HT1080 (cell line): ENCODE measurements at regions not wholly inside any gene's neighbourhood (a gene's known extent, or its start where the extent isn't known, plus 50 kb on each side); places are given as distances from the start of the nearest gene placed in this dataset.
"Not testable (repeated sequence)": the region's sequence is repeated elsewhere in the genome, so short reads cannot be mapped to it uniquely, and the experiment has no call there.

Experiments
- DNase-seq: peaks from one replicate; pipeline ENCODE4 v3.0.0-alpha.2; 2015; ENCODE audit warnings: low read depth

- peak; percentile 74 for DNase-seq
These were observed 575.3 kb downstream of the IPMK start for GRCh38 chr10:57692255-57692980.

GRCh38 chr10:57689596-57690297, 577.9 kb downstream of the IPMK start:
- no peak for DNase-seq

GRCh38 chr10:57679916-57680315, 587.8 kb downstream of the IPMK start:
- DNase-seq = no peak

- no peak for DNase-seq
These were observed 592.6 kb downstream of the IPMK start for GRCh38 chr10:57675125-57675524.

- DNase-seq = no peak
These were observed 594.2 kb downstream of the IPMK start for GRCh38 chr10:57673446-57673960.

- DNase-seq = peak; percentile 32
These were observed 602.9 kb downstream of the IPMK start for GRCh38 chr10:57664815-57665214.

GRCh38 chr10:57663401-57663800, 604.3 kb downstream of the IPMK start:
- no peak for DNase-seq

GRCh38 chr10:57661206-57661605, 606.5 kb downstream of the IPMK start:
- DNase-seq = no peak

- peak; percentile 56 for DNase-seq
These were observed 610.4 kb downstream of the IPMK start for GRCh38 chr10:57657164-57657765.

GRCh38 chr10:57654856-57655255, 612.8 kb downstream of the IPMK start:
- DNase-seq = no peak

- not testable (repeated sequence) for DNase-seq
These were observed 622.6 kb downstream of the IPMK start for GRCh38 chr10:57645108-57645507.

GRCh38 chr10:57638411-57638810, 629.3 kb downstream of the IPMK start:
- DNase-seq = no peak

- no peak for DNase-seq
These were observed 639.0 kb downstream of the IPMK start for GRCh38 chr10:57628592-57629284.

- DNase-seq = no peak
These were observed 640.0 kb downstream of the IPMK start for GRCh38 chr10:57627642-57628178.

GRCh38 chr10:57624856-57625592, 642.7 kb downstream of the IPMK start:
- DNase-seq = peak; percentile 4

- DNase-seq = no peak
These were observed 643.6 kb downstream of the IPMK start for GRCh38 chr10:57624066-57624465.

GRCh38 chr10:57621466-57621865, 646.2 kb downstream of the IPMK start:
- no peak for DNase-seq

GRCh38 chr10:57605948-57606485, 661.7 kb downstream of the IPMK start:
- DNase-seq = no peak

GRCh38 chr10:57599440-57599839, 668.3 kb downstream of the IPMK start:
- no peak for DNase-seq

- no peak for DNase-seq
These were observed 673.6 kb downstream of the IPMK start for GRCh38 chr10:57593983-57594573.
